OCI-LY7 (cell line): ENCODE measurements at regions not wholly inside any gene's neighbourhood (a gene's known extent, or its start where the extent isn't known, plus 50 kb on each side); places are given as distances from the start of the nearest gene placed in this dataset.

ENCODE experiments used
- BruUV-seq: library from RNA; stranded (reverse); fragments of 400-500 nt; replicated peaks from 2 replicates; lab custom pipeline; 2021; lab: Mats Ljungman, UMichigan
- CTCF ChIA-PET: fragments of 300-600 bp; sonication (Branson Sonifier 250); formaldehyde crosslinking; loops from one replicate; lab custom pipeline; 2022; ENCODE audit warnings: antibody characterized with exemption; ENCODE audit not compliant: unreplicated experiment; lab: Charles Lee
- POLR2A ChIA-PET: fragments of 300-600 bp; sonication (Branson Sonifier 250); formaldehyde crosslinking; loops from one replicate; lab custom pipeline; 2022; ENCODE audit warnings: antibody characterized with exemption; lab: Charles Lee
- DNase-seq: peaks from one replicate; pipeline ENCODE4 v3.0.0-alpha.2; 2015; ENCODE audit warnings: low spot score
- H2AFZ ChIP-seq: fragments of 200-600 bp; sonication (generic), shearing (Covaris generic); 2 replicates; pipeline ENCODE4 v1.6.1; 2014; ENCODE audit warnings: mild to moderate bottlenecking, antibody characterized with exemption, low read length, moderate library complexity
- H3K27ac ChIP-seq: fragments of 200-600 bp; sonication (generic); 2 replicates; pipeline ENCODE4 v1.5.1; 2014; ENCODE audit warnings: mixed run types, low read depth, mild to moderate bottlenecking, moderate library complexity, low read length, inconsistent platforms; ENCODE audit not compliant: poor library complexity, severe bottlenecking
- H3K36me3 ChIP-seq: fragments of 200-600 bp; sonication (generic); 2 replicates; pipeline ENCODE4 v1.6.1; 2014; ENCODE audit warnings: mild to moderate bottlenecking, antibody characterized with exemption, low read length, moderate library complexity, mixed read lengths; ENCODE audit not compliant: insufficient read depth
- H3K4me1 ChIP-seq: fragments of 200-600 bp; sonication (generic); 2 replicates; pipeline ENCODE4 v1.5.1; 2014; ENCODE audit warnings: mild to moderate bottlenecking, low read length; ENCODE audit not compliant: insufficient read depth, poor library complexity, severe bottlenecking
- H3K4me2 ChIP-seq: fragments of 200-600 bp; sonication (generic); 2 replicates; pipeline ENCODE4 v1.6.1; 2014; ENCODE audit warnings: mild to moderate bottlenecking, low read length
- H3K4me3 ChIP-seq: fragments of 200-600 bp; sonication (generic); 2 replicates; pipeline ENCODE4 v1.5.1; 2014; ENCODE audit warnings: mild to moderate bottlenecking, low read depth, low read length; ENCODE audit not compliant: poor library complexity, severe bottlenecking
- H3K79me2 ChIP-seq: fragments of 200-600 bp; sonication (generic); 2 replicates; pipeline ENCODE4 v1.6.1; 2016; ENCODE audit warnings: low read depth, mild to moderate bottlenecking, low read length, moderate library complexity, mixed read lengths; ENCODE audit not compliant: insufficient read depth
- H3K9me2 ChIP-seq: fragments of 200-600 bp; sonication (generic); 2 replicates; pipeline ENCODE4 v1.6.1; 2016; ENCODE audit warnings: mild to moderate bottlenecking, low read length, mixed read lengths; ENCODE audit not compliant: insufficient read depth
- H3K9me3 ChIP-seq: fragments of 200-600 bp; sonication (generic); 2 replicates; pipeline ENCODE4 v1.6.1; 2014; ENCODE audit warnings: mild to moderate bottlenecking, mixed run types, low read length, mixed read lengths
- H4K20me1 ChIP-seq: fragments of 200-600 bp; sonication (generic); 2 replicates; pipeline ENCODE4 v1.6.1; 2014; ENCODE audit warnings: mild to moderate bottlenecking, antibody characterized with exemption, low read length, moderate library complexity, mixed read lengths; ENCODE audit not compliant: insufficient read depth
- CTCF ChIP-seq: fragments of 200-600 bp; sonication (generic); conservative IDR thresholded peaks from 2 replicates; pipeline ENCODE4 v1.5.1; 2014; ENCODE audit warnings: mild to moderate bottlenecking, antibody characterized with exemption, low read length, moderate library complexity, mixed read lengths
- EZH2phosphoT487 ChIP-seq: fragments of 200-600 bp; sonication (generic); IDR thresholded peaks from 2 replicates; pipeline ENCODE4 v1.6.1; 2018; ENCODE audit warnings: low read depth, borderline replicate concordance, mild to moderate bottlenecking, mixed run types, antibody characterized with exemption, low read length, moderate library complexity, mixed read lengths
- intact Hi-C: fragments of 100-400 bp; cut with micrococcal nuclease; formaldehyde crosslinking; loops from one replicate; pipeline ENCODE4 v1.10.0; 2022; ENCODE audit not compliant: unreplicated experiment

DNA sequence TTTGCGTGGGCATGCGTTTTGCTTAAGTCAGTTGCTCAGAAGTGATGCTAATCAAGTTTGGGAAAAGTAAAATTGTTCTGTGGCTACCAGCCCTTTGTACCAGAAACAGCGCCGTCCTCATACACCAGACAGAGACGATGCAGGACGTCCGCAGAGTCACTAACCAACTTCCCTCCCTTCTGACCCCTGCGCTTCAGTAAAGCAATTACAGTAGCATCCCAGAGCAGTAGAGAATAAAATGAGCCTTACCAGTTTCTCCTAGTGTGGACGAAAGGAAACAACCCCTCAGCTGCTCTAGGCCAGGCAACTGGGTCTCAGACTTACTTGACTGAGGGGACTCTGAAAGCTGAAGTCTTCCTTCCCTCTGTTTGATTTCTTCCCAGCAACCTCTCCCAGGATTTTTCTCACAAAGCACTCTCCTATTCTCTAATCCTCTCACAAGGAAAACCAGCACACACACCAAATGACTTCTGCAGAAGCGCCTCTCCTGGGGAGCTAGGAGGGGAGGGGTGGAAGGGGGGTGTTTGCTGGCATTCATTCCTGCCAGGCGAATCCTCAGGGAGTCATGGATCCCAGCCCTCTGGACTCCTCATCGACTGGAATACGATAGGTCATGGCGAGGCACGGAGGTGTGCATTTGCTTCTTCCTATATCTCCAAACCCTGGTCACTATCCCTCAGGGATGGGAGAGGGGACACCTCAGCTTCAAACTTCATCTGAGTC, 56.0 kb upstream of the MID1 start:
- Histone ChIP-seq H3K79me2 (no peaks in the 10 kb centered on the region), H3K36me3 (no peaks in the 10 kb centered on the region), H3K27ac (no peak overlapping the region), H3K4me1 (no peaks in the 10 kb centered on the region), H2AFZ (no peak overlapping the region), H3K9me3 (no peaks in the 10 kb centered on the region), H3K4me2 (no peak overlapping the region), H4K20me1 (no peaks in the 10 kb centered on the region), H3K4me3 (no peak overlapping the region), H3K9me2 (no peaks in the 10 kb centered on the region)
- intact Hi-C loops: no loop called here
- BruUV-seq: no TSS peak
- no peak for TF ChIP-seq CTCF
- no peak for TF ChIP-seq EZH2phosphoT487
- CTCF ChIA-PET: no interaction called here
- no peak for DNase-seq
- POLR2A ChIA-PET: interaction anchor here (0.7 kb wide), 1 partner anchor 161 kb away, joined by 3 read pairs; no protein-coding TSS in a partner anchor

DNA sequence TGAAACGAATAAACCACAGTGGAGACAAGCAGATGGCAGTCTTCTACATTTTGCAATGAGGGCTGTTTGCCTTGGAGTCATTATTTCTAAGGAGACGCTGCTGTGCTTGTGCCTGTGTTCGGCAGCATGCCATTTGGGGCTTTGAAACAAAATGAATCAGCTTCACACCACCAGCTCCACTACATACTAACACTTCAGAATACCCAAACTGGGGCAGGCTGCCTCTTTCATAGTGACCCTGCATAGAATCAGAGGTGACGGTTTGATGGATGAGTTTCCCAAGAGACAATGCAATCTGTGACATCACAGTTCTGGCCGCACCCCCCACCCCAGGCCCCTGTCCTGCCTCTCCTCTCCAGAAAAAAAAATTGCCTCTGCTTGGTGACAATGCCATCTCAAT, 57.1 kb upstream of the MID1 start:
- no peak overlapping the region for H2AFZ ChIP-seq
- TF ChIP-seq CTCF (no peak), EZH2phosphoT487 (no peak)
- no peaks in the 10 kb centered on the region for H3K9me2 ChIP-seq
- no peak overlapping the region for H3K4me2 ChIP-seq
- no peaks in the 10 kb centered on the region for H4K20me1 ChIP-seq
- ChIA-PET POLR2A (interaction anchor here (0.6 kb wide), 1 partner anchor 183 kb away, joined by 4 read pairs; no protein-coding TSS in a partner anchor), CTCF (no interaction called here)
- BruUV-seq: no TSS peak
- no peaks in the 10 kb centered on the region for H3K9me3 ChIP-seq
- no peak overlapping the region for H3K4me3 ChIP-seq
- H3K36me3 ChIP-seq: no peaks in the 10 kb centered on the region
- no peak for DNase-seq
- H3K27ac ChIP-seq: no peak overlapping the region
- intact Hi-C loops: no loop called here
- no peaks in the 10 kb centered on the region for H3K79me2 ChIP-seq
- H3K4me1 ChIP-seq: no peaks in the 10 kb centered on the region

- no peaks in the 10 kb centered on the region for H3K36me3 ChIP-seq
- BruUV-seq: no TSS peak
- H3K27ac ChIP-seq: no peak overlapping the region
- no peaks in the 10 kb centered on the region for H4K20me1 ChIP-seq
- no peaks in the 10 kb centered on the region for H3K79me2 ChIP-seq
- DNase-seq: no peak
- H2AFZ ChIP-seq: no peak overlapping the region
- no peak overlapping the region for H3K4me3 ChIP-seq
- H3K9me3 ChIP-seq: no peaks in the 10 kb centered on the region
- H3K9me2 ChIP-seq: no peaks in the 10 kb centered on the region
- intact Hi-C loops: no loop called here
- H3K4me1 ChIP-seq: no peaks in the 10 kb centered on the region
- TF ChIP-seq CTCF: no peak
- no peak for TF ChIP-seq EZH2phosphoT487
- ChIA-PET CTCF (no interaction called here), POLR2A (no interaction called here)
- H3K4me2 ChIP-seq: no peak overlapping the region
Measured at GRCh38 chrX:10679387-10679786, 59.0 kb upstream of the MID1 start.
